ENCODE measurements at regions not wholly inside any gene's neighbourhood (a gene's known extent, or its start where the extent isn't known, plus 50 kb on each side); places are given as distances from the start of the nearest gene placed in this dataset.
A peak's percentile ranks its signal among the peaks of the same experiment; 100 is the strongest.

DNA sequence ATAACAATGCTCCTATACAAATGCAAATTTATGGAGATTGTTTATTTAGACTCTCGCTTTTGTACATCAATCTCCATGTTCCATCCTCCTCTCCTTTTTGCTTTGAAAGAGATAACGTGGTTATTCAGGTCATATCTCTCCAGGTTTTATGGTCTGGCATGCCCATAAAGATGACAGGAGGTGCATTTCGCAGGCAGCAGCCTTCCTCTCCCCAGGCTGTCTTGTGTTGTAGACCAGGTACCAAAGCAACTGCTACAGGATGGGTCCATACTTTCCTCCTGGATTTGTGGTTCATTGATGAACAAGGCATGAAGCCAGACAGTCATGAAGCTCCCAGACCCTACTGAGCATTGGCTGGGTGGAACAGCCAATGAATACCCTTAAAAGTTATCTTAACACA lies 400.2 kb upstream of the NPVF start:
- DNase-seq: no peak

- no peak for DNase-seq
These were observed 404.3 kb upstream of the NPVF start for GRCh38 chr7:25632616-25633015.

DNA sequence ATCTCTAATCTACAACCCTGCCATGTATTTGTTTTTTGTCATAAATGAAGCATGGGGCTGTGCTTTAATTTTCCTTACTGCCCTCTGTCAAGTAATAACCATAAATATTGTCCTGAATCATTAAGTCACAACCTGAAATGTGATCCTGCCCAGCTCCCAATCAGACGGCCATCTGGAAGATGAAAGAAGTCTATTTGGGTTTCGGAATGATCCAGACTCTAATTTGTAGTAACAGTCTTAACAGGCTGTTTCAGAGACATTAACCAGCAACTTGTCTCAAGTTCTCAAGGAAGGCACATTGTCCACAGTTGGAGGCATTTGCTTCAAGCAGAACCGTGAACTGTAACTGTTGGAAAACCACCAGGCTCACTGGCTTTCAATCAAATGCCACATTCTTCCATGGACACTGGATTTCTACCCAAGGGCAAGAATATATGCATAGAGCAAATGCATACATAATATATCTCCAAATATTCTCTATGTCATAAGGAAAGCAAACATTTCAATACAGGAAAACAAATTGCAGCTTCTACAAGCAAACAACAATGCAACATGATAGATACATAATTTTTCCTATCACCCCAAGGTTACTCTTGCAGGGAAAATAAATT lies 405.2 kb upstream of the NPVF start:
- no peak for DNase-seq

GRCh38 chr7:25636168-25636567 lies 407.9 kb upstream of the NPVF start:
- no peak for DNase-seq

DNA sequence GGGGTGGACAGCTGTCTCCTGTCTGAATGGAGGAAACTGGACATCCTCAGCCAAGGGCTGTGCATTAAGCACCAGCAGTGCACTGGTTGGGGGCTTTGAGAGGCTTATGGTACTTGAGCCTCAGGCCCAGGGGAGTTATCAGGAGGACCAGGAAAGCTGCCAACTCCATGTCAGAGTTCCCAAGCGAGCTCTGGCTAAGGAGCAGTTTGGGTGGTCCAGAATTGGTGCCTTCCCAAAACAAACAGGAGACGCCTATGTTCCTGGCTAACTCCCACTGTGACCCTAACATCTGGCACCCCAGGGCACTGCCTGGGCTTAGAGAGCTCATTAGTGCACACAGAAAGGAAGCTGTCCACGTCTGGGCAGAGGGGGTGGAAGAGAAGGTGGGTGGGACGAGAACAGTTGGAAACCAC lies 408.6 kb upstream of the NPVF start:
- peak; percentile 80 to 81 for DNase-seq

DNA sequence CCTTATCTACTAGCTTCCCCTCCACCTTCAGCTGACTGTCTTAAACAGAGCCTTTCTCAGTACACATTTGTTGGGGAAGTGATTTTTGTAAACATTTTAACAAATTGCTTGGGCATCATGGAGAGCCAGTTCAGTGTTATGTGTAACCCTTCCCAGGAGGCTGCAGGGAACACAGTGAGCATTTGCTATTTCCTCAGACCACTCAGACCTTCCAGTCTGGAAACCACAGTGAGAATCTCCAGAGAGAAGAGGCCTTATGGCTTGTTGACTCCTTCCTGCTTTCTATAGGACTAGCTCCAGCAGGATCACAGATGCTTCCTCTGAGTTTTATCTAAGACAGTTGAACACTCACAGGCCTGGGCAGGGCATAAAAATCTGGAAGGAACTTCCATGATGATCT lies 409.8 kb upstream of the NPVF start:
- no peak for DNase-seq

GRCh38 chr7:25638590-25639244 lies 410.4 kb upstream of the NPVF start:
- DNase-seq: no peak

GRCh38 chr7:25642849-25643248 lies 414.6 kb upstream of the NPVF start:
- no peak for DNase-seq

GRCh38 chr7:25643286-25643685 lies 415.0 kb upstream of the NPVF start:
- no peak for DNase-seq

DNA sequence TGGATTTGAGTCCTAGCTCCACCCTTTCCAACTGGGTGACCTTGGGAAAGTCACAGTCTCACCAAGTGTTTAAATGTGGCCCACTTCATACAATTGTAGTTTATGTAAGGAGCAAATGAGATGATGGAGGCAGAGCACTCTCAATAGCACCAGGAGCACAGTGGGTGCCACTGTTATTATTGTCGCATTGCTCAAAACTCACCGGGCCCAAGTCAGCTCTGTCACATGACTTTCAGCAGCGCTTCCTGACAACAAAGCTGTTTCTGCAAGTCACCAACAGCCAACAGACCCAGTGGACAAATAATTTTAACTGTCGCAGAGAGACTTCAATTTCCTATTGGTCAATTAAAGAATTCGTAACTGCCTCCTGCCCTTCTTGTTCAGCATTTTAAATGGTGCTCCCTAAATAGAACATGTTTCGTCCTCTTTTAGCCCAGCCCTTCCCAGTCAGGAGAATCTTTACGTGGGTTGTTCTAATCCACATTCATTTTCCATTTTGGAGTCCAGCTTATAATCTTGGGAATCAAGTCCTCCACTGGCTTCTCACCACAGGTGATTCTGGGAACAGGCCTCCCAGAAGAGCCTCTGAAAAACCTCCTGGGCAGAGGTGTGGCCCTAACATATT lies 415.6 kb upstream of the NPVF start:
- no peak for DNase-seq

DNA sequence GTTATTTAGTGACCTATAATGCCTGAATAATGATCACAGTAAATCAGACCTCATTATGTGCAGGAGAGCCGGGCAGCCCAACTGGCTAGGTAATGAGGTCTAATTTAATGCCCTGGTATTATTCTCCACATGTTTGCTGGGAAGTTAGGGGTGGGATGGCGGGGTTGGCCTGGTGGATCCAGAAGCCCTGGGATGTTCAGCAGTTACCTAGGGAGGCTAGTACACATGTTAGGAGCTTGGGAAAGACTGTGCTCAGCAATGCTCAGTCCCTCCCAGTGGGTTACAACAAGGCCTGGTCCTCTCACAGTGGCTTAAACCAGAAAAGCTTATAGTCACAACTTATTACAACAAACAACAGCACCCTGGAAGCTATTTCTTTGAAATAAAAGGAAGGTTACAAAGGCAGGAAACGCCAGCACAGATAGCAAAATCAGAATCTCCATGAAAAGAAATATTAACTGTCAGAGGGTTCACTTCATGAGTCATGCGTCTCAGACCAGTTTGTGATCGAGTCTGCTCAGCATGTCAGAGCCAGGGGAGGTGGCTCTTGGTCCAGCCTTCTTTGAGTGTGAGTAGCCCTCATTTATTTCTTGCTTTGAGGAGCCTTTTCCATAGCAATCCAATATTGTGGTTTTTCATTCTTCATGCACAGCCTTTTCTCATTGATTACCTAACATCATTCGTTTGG lies 418.6 kb upstream of the NPVF start:
- DNase-seq: no peak

DNA sequence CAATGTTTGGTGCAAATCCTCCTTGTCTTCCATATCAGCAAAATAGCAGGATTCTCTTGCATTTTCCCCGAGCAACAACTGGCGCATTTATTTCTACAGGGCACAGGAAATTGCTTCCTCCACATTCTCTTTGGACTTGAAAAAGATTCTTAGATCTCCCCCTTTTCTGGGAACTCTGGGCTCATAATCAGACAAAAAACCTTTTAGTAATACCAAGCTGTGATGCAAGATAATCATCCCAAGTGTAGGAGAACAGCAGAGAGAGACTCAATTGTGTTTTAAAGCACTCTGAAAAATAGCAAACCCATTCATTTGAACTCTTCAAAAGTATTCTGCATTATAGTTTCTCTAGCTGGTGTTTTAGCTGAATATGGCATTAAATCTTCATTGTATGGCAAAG lies 419.6 kb upstream of the NPVF start:
- DNase-seq: no peak

GRCh38 chr7:25652366-25652765 lies 424.1 kb upstream of the NPVF start:
- DNase-seq: no peak

DNA sequence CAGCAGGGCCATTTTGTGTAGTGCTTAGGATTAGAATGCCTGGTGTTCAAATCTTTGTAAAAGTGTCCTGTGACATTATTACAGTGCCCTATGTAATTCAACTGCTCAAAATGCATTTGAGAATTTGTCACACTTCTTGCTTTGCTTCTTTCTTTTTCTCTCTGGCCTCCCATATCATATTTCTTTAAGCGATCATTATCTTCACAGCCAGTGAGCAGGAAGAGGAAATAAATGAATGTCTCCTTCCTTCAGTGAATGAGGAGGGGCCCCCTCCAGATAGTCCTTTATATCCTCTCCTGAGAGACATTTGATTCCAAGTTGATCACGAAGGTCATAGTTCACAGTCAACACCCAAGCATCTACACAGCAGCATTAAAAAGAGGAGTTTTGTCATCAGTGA lies 425.1 kb upstream of the NPVF start:
- no peak for DNase-seq

- no peak for DNase-seq
These were observed 427.8 kb upstream of the NPVF start for GRCh38 chr7:25656071-25656470.

DNA sequence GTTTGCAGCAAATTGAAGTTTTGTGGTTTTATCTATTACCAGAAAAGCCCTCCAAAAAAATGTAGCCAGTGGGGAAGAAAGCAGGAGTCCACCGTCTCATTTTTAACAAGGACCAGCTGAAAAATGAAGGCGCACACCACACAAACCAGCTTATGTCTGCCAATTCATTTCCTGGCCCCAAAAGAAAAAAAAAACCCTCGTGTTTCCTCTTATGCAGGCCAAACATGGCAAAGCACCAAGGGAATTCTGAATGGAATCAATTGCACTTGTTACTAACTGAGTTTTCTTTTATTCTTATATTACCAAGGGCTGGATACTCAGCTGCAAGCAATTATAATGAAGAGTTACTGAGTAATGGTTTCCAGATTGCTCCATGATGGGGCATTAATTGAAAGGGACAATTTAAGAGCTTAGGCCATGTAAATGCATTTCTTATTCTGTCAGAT lies 428.3 kb upstream of the NPVF start:
- DNase-seq: peak; percentile 83 to 89

DNA sequence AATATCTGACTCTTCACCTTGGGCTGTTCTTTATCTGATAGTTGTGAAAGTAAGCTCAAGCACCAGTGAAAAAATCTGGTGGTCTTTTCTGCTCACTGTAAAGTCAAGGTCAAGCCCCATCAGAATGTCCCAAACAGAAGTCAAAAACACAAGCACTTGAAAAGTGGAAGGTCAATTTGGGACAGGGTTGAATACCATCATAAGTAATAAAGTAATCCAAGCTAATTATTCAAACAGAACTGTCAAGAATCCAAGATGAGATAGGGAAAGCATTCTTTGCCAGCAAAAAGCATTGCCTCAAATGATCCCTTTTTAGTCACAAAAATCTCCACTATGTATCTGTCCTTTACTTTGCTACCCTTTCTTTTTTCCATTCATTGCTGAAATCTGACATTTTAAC lies 430.1 kb upstream of the NPVF start:
- DNase-seq: no peak

DNA sequence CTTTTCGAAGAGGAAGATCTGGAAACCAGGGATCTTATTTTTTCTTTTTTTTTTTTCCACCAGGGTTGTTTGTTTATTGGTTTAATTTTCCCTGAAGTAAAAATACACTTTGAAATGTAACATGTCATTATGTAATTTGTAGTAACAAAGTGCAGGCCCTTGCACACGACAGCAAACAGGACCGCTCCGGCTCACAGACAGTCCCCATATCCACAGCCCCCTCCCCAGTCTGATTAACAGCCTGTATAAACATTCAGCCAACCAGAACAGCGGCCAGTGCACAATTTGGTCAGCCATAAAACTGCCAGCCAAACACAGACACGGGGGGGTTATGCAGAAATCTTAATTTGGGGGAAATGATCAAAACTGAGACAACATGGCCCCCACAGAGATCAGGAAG lies 431.6 kb upstream of the NPVF start:
- no peak for DNase-seq

DNA sequence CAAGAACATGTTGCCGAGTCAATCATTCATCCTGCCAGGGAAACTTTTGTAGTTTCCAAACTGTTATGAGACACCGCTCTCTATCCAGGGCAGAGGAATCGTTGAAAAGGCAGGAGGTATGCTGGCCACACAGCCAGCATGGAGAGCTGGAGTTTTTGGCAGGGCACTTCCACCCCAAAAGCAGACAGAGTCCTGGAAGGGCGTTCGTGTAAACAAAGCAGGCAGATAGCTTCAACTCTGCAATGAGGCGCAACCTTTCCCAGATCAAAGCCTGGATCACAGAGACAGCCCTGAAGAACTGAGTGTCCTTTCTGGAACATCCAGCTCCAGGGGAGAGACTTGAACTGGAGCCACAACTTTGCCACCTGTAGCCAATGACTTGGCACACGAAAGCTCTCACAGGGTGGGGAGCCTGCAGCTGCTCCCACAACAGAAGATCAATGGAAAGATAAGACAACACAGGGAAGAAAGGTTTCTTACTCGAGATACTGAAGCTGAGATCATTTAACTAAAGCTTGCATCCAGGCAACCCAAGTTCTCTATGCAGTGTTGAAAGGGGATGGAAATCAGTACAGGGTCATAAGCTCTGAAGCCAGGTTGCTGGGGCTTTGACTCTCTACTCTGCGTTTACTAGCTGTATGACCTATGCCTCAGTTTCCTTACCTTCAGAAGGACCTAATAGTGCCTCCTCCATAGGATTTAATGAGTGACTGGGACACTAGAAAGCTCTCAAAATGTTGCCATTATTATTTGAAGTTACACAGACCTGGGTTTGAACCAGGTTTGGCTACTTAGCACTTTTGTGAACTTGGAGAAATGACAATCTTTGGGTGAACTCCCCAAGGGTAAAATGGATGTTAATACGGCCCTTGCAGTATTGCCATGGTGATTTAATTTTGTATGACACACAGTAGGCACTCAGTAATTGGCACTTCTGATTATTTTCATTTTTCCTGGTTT lies 434.8 kb upstream of the NPVF start:
- DNase-seq: no peak

DNA sequence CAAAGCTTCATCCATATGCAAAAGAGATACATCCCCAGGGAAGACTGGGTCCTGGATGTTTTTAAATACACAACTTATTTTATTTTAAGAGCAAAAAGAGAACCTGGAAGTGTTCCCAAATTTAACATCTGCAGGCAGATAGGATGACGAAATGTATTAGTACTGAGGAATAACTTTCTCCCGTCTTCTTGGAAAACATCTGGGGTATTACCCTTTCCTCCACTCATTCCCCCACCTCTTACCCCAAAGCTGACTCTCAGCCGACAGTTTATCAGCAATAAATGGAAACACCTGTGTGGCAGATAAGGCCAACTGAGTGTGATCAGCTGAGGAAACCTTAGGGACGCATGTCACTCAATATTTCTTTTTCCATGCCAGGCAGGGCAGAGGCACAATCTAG lies 435.6 kb upstream of the NPVF start:
- peak; percentile 32 to 45 for DNase-seq

DNA sequence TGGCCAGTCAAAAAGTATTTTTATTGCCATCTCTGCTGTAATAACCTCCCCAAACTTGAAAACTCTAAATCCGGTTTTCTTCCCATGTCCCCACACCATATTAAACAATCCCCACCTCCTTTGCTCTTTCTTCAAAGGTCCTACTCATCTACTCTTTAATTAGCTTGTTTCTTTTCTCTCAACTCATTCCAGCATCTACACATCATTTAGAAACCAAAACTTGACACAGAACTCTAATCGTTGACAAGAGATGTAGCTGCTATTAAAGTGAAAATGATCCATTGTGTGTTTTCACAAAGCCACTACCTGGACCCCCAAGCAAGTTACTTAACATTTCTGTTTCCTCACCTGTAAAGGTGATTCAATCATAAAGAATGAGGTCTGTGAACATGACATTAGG lies 436.3 kb upstream of the NPVF start:
- DNase-seq: no peak

- DNase-seq: no peak
These were observed 437.1 kb upstream of the NPVF start for GRCh38 chr7:25665374-25665773.
